ENCODE measurements at regions not wholly inside any gene's neighbourhood (a gene's known extent, or its start where the extent isn't known, plus 50 kb on each side); places are given as distances from the start of the nearest gene placed in this dataset.
"Not testable (repeated sequence)": the region's sequence is repeated elsewhere in the genome, so short reads cannot be mapped to it uniquely, and the experiment has no call there.

GRCh38 chr12:126019385-126019784, 954.1 kb downstream of the AACS start:
- DNase-seq (ENCODE audit: low spot score): no peak

- DNase-seq (ENCODE audit: low spot score): no peak
These were observed 956.4 kb downstream of the AACS start for GRCh38 chr12:126021675-126022074.

- DNase-seq (ENCODE audit: low spot score): no peak
These were observed 962.6 kb downstream of the AACS start for GRCh38 chr12:126027825-126028224.

- DNase-seq (ENCODE audit: low spot score): no peak
These were observed 965.3 kb downstream of the AACS start for GRCh38 chr12:126030573-126030972.

GRCh38 chr12:126033751-126034150, 968.5 kb downstream of the AACS start:
- no peak for DNase-seq (ENCODE audit: low spot score)

GRCh38 chr12:126036348-126036747, 971.1 kb downstream of the AACS start:
- no peak for DNase-seq (ENCODE audit: low spot score)

- DNase-seq (ENCODE audit: low spot score): no peak
These were observed 973.2 kb downstream of the AACS start for GRCh38 chr12:126038434-126038833.

- DNase-seq (ENCODE audit: low spot score): no peak
These were observed 975.1 kb downstream of the AACS start for GRCh38 chr12:126040307-126040706.

- DNase-seq (ENCODE audit: low spot score): no peak
These were observed 977.1 kb downstream of the AACS start for GRCh38 chr12:126042286-126042685.

- DNase-seq (ENCODE audit: low spot score): not testable (repeated sequence)
These were observed 984.3 kb downstream of the AACS start for GRCh38 chr12:126049501-126049900.

GRCh38 chr12:126051611-126052107, 986.4 kb downstream of the AACS start:
- no peak for DNase-seq (ENCODE audit: low spot score)

GRCh38 chr12:126055521-126055920, 990.3 kb downstream of the AACS start:
- DNase-seq (ENCODE audit: low spot score): no peak

GRCh38 chr12:126061777-126062176, 996.5 kb downstream of the AACS start:
- no peak for DNase-seq (ENCODE audit: low spot score)

GRCh38 chr12:126064028-126064427, 998.8 kb downstream of the AACS start:
- no peak for DNase-seq (ENCODE audit: low spot score)

- DNase-seq (ENCODE audit: low spot score): no peak
These were observed 1002.5 kb downstream of the AACS start for GRCh38 chr12:126067626-126068329.

- DNase-seq (ENCODE audit: low spot score): no peak
These were observed 1004.4 kb downstream of the AACS start for GRCh38 chr12:126069549-126070165.

- DNase-seq (ENCODE audit: low spot score): no peak
These were observed 1011.3 kb downstream of the AACS start for GRCh38 chr12:126076515-126076914.

GRCh38 chr12:126083926-126084325, 1018.7 kb downstream of the AACS start:
- DNase-seq (ENCODE audit: low spot score): no peak

GRCh38 chr12:126084480-126084879, 1019.2 kb downstream of the AACS start:
- DNase-seq (ENCODE audit: low spot score): no peak

GRCh38 chr12:126086242-126086641, 1021.0 kb downstream of the AACS start:
- no peak for DNase-seq (ENCODE audit: low spot score)

GRCh38 chr12:126087692-126088091, 1022.5 kb downstream of the AACS start:
- no peak for DNase-seq (ENCODE audit: low spot score)

- peak; percentile 26 for DNase-seq (ENCODE audit: low spot score)
These were observed 1028.7 kb downstream of the AACS start for GRCh38 chr12:126093908-126094307.

- no peak for DNase-seq (ENCODE audit: low spot score)
These were observed 1030.7 kb downstream of the AACS start for GRCh38 chr12:126095748-126096510.

Data from pons (tissue), 1 donor.